ENCODE measurements at regions not wholly inside any gene's neighbourhood (a gene's known extent, or its start where the extent isn't known, plus 50 kb on each side); places are given as distances from the start of the nearest gene placed in this dataset.

DNA sequence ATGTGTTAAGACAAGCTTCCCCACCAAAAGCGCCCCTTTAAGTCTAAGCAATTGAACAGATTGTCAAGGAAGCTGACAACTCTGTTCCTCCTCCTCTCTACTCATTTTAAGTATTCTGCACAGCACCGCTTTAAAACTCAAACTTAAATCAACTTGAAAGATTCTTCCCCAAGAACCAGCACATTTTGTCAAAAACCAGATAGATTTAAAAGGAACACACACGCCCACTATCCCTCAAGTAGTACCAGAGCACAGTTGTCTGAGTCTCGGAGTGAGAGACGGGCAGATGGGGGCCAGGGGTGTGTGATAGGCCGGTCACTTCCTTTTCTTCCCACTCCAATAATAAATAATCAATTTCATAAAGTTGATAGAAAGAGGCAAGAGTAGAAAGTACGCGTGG, 67.7 kb upstream of the POU3F3 start:
- WGBS, 4 donors = 74 to 83% (median 81%) methylated on average over 8 of the region's 8 CpGs
- intact Hi-C loops (cut with DNase I) = no loop called here
- no peak overlapping the region for H3K4me3 ChIP-seq

DNA sequence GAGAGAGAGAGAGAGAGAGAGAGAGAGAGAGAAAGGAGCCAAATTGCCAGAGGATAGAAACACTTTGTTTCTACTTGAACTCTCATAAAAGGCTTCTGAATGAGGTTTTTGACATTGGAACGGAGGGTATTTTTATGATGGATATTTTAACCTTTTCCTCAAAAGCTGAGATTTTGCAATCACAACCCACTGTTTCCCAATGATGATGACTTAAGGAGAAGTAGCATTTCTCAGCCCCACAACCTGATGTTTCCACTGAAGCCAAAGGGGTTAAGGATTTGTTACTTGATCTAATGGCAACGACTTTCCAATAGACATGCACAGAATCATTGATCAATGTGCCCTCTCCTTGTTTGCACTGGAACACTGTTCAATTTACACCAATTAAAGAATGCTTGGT, 67.1 kb upstream of the POU3F3 start:
- no peak for DNase-seq
- Histone ChIP-seq H3K27me3 (no peaks in the 10 kb centered on the region), H3K9me3 (replicated peaks in 1 of 3) (no peaks in the 10 kb centered on the region), H3K36me3 (replicated peaks in 1 of 2) (no peaks in the 10 kb centered on the region), H3K4me3 (no peak overlapping the region), H3K4me1 (replicated peaks in 1 of 2) (no peaks in the 10 kb centered on the region), H3K27ac (no peak overlapping the region)
- TF ChIP-seq, protein P1, sequence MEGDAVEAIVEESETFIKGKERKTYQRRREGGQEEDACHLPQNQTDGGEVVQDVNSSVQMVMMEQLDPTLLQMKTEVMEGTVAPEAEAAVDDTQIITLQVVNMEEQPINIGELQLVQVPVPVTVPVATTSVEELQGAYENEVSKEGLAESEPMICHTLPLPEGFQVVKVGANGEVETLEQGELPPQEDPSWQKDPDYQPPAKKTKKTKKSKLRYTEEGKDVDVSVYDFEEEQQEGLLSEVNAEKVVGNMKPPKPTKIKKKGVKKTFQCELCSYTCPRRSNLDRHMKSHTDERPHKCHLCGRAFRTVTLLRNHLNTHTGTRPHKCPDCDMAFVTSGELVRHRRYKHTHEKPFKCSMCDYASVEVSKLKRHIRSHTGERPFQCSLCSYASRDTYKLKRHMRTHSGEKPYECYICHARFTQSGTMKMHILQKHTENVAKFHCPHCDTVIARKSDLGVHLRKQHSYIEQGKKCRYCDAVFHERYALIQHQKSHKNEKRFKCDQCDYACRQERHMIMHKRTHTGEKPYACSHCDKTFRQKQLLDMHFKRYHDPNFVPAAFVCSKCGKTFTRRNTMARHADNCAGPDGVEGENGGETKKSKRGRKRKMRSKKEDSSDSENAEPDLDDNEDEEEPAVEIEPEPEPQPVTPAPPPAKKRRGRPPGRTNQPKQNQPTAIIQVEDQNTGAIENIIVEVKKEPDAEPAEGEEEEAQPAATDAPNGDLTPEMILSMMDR (IDR thresholded peaks at IDR 0.05) = no peak
- no peak for TF ChIP-seq POLR2A (IDR thresholded peaks at IDR 0.05)
- WGBS, 4 donors = 0 to 60% (median 42%) methylated on average over 2 of the region's 2 CpGs
- intact Hi-C loops (cut with DNase I) = no loop called here

More for the DNA sequence above, 67.7 kb upstream of the POU3F3 start:
- H3K9me3 ChIP-seq (replicated peaks in 1 of 3) = no peaks in the 10 kb centered on the region
- no peaks in the 10 kb centered on the region for H3K4me1 ChIP-seq (replicated peaks in 1 of 2)
- H3K27ac ChIP-seq = no peak overlapping the region
- no peaks in the 10 kb centered on the region for H3K36me3 ChIP-seq (replicated peaks in 1 of 2)
- DNase-seq = no peak
- TF ChIP-seq POLR2A (IDR thresholded peaks at IDR 0.05) = no peak
- TF ChIP-seq, protein P1 (IDR thresholded peaks at IDR 0.05) = no peak
- no peaks in the 10 kb centered on the region for H3K27me3 ChIP-seq

DNA sequence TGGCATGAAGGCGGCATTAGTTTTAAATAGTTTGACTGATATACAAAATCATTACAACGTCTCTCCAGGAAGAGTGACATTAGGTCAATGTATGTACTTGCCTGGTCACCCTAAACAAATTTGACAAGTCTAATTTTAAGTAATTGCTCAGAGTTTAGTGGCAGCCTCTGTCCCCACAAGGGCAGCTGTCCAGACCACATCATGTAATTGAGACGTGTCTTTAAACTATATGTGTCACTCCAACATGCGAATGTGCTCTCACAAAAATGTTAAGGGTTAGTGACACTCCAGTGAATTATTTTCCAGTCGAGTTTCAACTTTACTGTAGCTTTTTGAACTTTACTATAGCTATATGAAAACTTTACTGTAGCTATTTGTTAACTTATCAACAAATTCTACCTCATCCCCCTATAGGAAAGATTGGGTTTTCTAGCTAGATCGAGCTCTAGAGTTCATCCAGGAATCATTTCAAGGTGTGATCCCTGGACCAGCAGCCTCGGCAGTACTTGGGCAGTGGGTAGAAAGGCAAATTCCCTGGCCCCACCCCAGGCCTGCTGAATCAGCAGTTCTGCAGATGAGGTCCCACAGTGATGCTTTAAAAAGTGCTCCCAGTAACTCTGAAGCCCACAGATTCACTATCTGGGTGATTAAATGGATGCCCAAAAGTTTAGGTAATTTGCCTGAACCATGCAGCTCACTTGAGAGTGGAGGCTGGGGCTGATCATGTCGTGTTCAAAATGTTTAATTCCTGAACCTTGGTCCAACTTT, 66.4 kb upstream of the POU3F3 start:
- TF ChIP-seq, protein P1 (IDR thresholded peaks at IDR 0.05) = no peak
- no peak for TF ChIP-seq POLR2A (IDR thresholded peaks at IDR 0.05)
- Histone ChIP-seq H3K27me3 (no peaks in the 10 kb centered on the region), H3K27ac (no peak overlapping the region), H3K9me3 (replicated peaks in 1 of 3) (no peaks in the 10 kb centered on the region), H3K4me3 (no peak overlapping the region), H3K36me3 (replicated peaks in 1 of 2) (no peaks in the 10 kb centered on the region), H3K4me1 (replicated peaks in 1 of 2) (no peaks in the 10 kb centered on the region)
- WGBS, 4 donors = 55 to 61% (median 59%) methylated on average over 8 of the region's 8 CpGs
- intact Hi-C loops (cut with DNase I) = no loop called here
- no peak for DNase-seq

DNA sequence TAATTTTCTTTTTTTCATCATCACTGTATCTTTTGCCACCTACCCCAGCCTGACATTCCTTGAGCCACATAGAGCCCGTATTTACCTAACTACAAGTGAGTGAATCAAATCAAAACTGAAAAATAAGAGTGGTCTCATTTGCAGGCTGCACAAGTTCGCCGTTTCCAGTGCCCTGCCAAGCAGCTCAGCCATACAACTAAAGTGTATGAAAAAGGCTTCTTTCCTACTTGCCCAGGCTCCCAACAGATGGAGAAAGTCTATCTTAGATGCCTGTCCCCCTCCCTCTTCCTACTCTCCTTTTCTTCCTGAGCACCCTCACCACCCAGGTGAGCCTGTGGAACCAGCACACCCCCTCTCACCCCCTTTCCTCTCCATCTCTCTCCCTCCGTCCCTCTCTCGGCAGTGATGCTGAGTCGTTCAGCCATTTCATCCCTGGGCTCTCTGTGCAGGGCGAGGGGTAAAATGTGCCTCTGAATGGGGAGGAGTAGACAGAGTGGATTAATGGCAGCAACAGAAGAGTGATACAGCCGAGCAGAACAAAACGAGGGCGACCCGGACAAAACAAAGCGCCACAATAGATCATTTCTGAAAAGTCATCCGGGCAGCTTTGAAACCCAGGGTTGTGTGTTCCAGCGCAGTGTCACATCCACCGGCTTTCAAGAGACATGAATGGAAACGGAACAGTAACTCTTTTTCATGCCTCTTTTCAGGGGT, 65.0 kb upstream of the POU3F3 start:
- Histone ChIP-seq H3K27me3 (no peaks in the 10 kb centered on the region), H3K9me3 (replicated peaks in 1 of 3) (no peaks in the 10 kb centered on the region), H3K4me3 (no peak overlapping the region), H3K4me1 (replicated peaks in 1 of 2) (no peaks in the 10 kb centered on the region), H3K27ac (no peak overlapping the region), H3K36me3 (replicated peaks in 1 of 2) (no peaks in the 10 kb centered on the region)
- DNase-seq = no peak
- WGBS, 4 donors = 47 to 52% (median 49%) methylated on average over 16 of the region's 16 CpGs
- intact Hi-C loops (cut with DNase I) = no loop called here
- TF ChIP-seq POLR2A (IDR thresholded peaks at IDR 0.05) = no peak
- TF ChIP-seq, protein P1 (IDR thresholded peaks at IDR 0.05) = no peak
